ELR (cell line): ENCODE measurements at regions not wholly inside any gene's neighbourhood (a gene's known extent, or its start where the extent isn't known, plus 50 kb on each side); places are given as distances from the start of the nearest gene placed in this dataset.

Experiments
- DNase-seq: peaks from one replicate; pipeline ENCODE4 v3.0.0-alpha.2; 2015; ENCODE audit warnings: low read depth

DNA sequence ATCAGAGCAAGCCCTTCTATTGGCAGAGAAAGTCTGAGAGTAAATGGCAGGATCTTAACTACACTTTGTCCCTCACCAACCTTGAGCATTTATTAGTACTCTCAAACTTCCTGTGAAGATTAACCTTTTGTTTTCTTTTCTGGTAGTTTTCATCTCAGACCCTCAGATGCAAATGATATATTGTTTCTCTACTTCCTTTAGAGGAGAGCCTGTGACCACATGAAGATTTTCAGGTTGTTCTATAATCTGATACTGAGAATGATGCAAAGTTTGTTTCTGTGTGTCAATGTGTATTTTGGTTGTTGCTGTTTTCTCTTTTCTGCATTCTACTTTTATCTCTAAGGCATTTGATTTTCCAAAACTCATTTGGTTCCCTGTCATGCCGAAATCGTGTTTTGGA lies 165.8 kb upstream of the CYSLTR1 start:
- DNase-seq, result no peak

DNA sequence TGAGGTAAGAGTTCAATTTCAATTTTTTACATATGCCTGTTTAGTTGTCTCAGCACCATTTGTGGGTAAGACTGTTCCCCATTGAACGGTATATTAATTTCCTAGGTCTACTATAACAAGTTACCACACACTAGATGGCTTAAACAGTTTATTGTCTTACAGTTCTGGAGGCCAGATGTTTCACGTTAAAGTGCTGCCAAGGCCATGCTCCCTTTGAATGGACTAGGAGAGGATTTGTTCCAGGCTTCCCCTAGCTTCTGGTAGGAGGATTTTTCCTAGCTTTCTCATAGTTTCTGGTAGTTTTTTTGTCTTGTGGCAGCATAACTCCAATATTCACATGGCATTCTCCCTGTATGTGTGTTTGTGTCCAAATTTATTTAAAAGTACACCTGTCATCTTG lies 149.3 kb upstream of the CYSLTR1 start:
- DNase-seq, result no peak

DNA sequence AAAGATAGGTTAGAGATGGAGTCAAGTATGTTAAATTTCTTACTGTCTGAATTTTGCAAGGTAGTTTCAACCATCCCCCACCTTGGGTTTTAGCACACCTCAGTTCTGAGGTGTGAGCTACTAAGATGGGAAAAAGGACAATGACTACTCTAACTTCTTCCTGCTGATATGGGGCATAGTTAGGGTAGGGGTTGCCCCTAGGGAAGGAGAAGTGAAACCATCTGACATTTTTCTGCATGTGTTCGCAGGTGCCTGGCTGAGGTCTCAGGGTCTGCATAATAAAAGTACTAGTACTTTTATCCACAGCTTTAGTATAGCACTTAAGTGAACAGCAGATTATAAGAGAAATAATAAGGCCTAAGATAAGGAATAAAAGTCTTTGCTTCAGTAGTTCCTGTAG lies 129.5 kb upstream of the CYSLTR1 start:
- DNase-seq, result no peak

DNA sequence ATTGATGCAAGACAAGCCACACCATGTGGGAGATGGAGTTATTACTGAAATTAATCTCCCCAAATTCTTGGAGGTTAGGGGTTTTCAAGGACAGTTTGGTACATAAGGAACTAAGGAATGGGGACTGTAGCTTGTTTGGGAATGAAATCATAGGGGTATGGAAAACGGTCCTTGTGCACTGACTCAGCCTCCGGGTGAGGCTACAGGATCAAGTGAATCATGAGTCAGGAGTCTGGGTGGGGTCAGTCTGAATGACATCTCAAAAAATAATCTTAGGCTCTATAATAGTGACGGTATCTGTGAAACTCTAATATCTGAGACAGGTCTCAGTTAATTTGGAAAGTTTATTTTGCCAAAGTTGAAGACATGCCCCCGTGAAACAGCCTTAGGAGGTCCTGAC lies 128.5 kb upstream of the CYSLTR1 start:
- peak; percentile 2 for DNase-seq

DNA sequence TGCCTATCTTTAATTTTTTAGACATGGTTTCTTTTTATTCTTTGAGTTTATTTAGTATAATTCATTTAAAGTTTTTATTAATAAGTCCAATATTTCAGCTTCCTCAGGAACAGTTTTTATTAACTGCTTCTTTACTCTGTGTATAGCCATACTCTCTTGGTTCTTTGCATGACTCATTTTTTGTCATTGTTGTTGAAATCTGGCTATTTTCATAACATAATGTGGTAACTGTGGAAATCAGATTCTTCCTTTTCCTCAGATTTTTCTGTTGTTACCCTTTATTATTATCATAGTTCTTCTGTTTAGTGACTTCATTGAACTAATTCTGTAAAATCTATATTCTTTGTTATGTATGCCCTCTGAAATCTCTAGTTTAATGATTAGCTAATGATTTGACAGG lies 124.9 kb upstream of the CYSLTR1 start:
- DNase-seq, result no peak

DNA sequence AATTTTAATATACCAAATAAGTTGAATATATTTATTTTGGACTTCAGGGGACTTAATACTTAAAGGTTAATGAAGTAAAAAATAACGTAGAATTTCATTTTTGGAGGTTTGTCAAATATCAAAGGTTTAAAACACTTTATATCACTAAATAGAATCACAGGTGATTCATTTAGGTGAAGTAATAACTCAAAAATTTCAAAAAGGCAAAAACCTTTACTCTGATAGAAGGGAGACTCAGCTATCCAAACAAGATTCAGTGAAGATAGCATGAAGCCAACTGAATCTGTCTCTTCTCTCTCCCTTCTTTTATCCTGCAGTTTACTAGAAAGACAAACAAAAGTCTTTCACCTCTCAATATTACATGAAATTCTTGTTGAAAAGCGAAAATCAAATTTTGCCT lies 110.2 kb upstream of the CYSLTR1 start:
- DNase-seq, result no peak

DNA sequence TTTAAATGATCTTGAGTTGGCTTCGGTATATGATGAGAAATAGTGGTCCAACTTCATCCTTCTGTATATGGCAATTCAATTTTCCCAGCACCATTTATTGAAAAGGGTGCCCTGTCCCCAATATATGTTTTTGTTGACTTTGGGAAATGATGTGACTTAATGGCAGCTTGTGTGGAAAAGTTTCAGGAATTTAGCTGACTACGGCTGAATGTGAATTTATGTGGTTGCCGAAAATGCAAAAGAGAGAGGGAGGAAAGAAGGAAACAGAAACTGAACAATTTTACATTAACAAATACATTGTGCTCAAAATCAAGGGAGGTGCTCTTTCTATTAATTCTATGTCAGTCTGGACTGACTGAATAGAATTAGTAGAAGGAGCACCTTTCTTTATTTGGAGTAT lies 101.8 kb upstream of the CYSLTR1 start:
- DNase-seq, result no peak

DNA sequence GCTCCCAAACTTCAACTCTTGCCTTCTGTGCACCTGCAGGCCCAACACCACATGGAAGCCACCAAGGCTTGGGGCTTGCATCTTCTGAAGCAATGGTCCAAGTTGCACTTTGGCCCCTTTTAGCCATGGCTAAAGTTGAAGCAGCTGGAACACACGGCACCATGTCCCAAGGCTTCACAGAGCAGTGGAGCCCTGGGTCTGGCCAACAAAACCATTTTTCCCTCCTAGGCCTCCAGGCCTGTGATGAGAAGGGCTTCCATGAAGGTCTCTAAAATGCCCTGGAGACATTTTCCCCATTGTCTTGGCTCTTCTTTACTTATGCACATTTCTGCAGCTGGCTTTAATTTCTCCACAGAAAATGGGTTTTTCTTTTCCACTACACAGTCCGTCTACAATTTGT lies 61.3 kb upstream of the CYSLTR1 start:
- no peak for DNase-seq

DNA sequence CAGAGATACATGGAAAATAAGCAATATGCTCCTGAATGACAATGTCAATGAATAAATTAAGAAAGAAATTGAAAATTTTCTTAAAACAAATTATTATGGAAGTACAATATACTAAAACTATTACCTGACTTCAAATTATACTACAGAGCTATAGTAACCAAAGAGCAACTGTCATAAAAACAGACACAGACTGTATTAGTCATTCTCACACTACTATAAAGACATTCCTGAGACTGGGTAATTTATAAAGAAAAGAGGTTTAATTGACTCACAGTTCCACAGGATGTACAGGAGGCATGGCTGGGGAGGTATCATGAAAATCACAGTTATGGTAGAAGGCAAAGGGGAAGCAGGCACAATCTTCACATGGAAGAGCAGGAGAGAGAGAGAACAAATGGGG lies 60.0 kb upstream of the CYSLTR1 start:
- DNase-seq, result no peak

DNA sequence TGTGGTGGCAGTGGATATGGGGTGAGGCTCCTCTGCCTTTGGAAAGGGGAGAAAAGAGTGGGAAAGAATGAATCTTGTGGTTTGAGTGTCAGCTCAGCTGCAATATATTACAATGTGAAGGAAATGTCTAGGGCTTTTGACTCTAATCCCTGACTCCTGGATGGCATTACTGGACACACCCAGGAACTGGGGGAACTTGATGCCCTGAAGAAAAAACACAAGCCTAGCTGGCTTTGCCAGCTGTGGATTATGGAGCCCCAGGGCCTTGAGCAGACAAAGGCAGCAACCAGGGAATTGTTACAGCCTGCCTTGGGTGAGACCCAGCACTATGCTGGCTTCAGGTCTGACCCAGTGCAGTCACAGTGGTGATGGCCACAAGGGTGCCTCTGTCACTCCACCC lies 57.1 kb upstream of the CYSLTR1 start:
- no peak for DNase-seq

DNA sequence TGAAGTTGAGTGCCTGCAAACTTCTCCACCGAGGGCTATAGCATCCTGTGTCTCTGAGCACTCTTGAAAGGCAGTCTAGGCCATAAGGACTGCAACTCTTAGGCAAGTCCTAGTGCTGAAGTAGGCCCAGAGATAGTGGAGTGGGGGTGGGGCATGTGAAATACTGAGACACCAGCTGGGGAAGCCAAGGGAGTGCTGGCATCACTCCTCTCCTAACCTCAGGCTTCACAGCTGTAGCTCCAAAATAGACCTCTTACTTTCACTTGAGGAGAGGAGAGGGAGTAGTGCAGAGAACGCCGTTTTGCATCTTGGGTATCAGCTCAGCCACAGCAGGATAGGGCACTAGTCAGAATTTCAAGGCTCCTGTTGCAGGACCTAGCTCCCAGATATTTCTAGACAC lies 56.2 kb upstream of the CYSLTR1 start:
- no peak for DNase-seq

DNA sequence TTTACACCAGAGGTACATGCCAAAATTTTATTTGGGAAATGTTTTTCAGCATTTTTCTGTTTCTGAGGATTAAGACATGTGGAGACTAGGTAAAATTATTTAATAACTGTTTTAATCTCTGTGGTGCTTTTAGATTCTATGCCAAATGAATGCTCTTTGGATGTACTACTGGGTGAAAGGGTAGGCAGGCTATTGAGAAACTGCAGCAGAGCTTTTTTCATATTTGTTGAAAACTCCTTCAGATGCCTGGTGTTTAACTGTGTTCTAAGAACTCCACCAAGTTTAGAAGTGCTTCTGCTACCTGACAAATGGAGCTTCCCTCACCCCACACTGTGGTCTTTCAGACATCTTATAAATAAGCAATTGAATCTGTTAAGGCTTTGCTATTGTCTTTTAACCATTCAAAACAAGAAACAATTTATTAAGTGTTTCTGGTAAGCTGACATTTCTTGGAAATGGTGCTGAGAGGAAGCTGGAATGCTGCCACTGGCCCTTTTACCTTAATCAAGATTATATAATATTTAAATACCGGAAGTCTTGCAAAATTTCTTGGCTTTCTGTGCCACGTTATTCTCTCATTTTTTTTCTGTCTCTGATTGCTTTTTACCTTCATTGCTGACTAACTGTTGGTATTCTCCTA lies 51.2 kb upstream of the CYSLTR1 start:
- no peak for DNase-seq
